HepG2 (cell line): ENCODE measurements at regions not wholly inside any gene's neighbourhood (a gene's known extent, or its start where the extent isn't known, plus 50 kb on each side); places are given as distances from the start of the nearest gene placed in this dataset.
A peak's percentile ranks its signal among the peaks of the same experiment; 100 is the strongest.

Experiments
- ATAC-seq: fragments of 200-7000 bp; cut with Tn5 transposase; 3 replicates; pipeline ENCODE4 v1.9.1; 2020; ENCODE audit warnings: mild to moderate bottlenecking, moderate library complexity
- BruUV-seq: library from RNA; stranded (reverse); fragments of 400-500 nt; replicated peaks from 2 replicates; lab custom pipeline; 2021; lab: Mats Ljungman, UMichigan
- CTCF ChIA-PET: fragments of 300-600 bp; formaldehyde crosslinking; extraction: SDS; loops from one replicate; lab custom pipeline; 2021; ENCODE audit warnings: low total read pairs, inconsistent platforms, low intra/inter-chr PET ratio; lab: Yijun Ruan, JAX
- POLR2A ChIA-PET: fragments of 350-600 bp; sonication (Branson Sonifier 250); formaldehyde crosslinking; loops from one replicate; lab custom pipeline; 2020; ENCODE audit warnings: antibody characterized with exemption, inconsistent platforms; lab: Yijun Ruan, JAX
- DNase-seq: peaks from one replicate; pipeline ENCODE4 v3.0.0-alpha.2; 2015; ENCODE audit warnings: low spot score
- FAIRE-seq: peaks from 3 replicates; lab custom pipeline; 2011; peaks lifted over from hg19 to GRCh38; lab: Jason Lieb, UNC
- H2AFZ ChIP-seq: one replicate; pipeline ENCODE4 v1.6.1; 2011; ENCODE audit warnings: low read length, inconsistent platforms
- H3K27ac ChIP-seq: fragments of 300-600 bp; 3 replicates; pipeline ENCODE4 v1.8.0; 2011; ENCODE audit warnings: mixed run types, mild to moderate bottlenecking, mixed read lengths, low read length, inconsistent platforms; ENCODE audit not compliant: insufficient read depth; ENCODE audit errors: extremely low read length
- H3K27me3 ChIP-seq, 2 experiments: fragments of 200-600 bp in 1 of 2; 2 replicates in 1 of 2; 3 replicates in 1 of 2; pipeline versions ENCODE4 v1.6.0 to v1.8.0; 2011; ENCODE audit warnings: low read length in 2 of 2, mild to moderate bottlenecking in 2 of 2, moderate library complexity in 2 of 2, inconsistent platforms in 1 of 2; ENCODE audit not compliant: insufficient read depth in 2 of 2, control insufficient read depth in 1 of 2
- H3K36me3 ChIP-seq, 2 experiments: fragments of 200-600 bp in 1 of 2; replicated peaks in 1 of 2; 2 replicates in 1 of 2; 3 replicates in 1 of 2; pipeline versions ENCODE4 v1.5.1 to v1.8.0; 2011; ENCODE audit warnings: low read length in 2 of 2, inconsistent platforms in 1 of 2; ENCODE audit not compliant: insufficient read depth in 2 of 2, control insufficient read depth in 1 of 2
- H3K4me1 ChIP-seq: 2 replicates; pipeline ENCODE4 v1.5.1; 2012; ENCODE audit warnings: low read length, inconsistent platforms; ENCODE audit not compliant: insufficient read depth
- H3K4me2 ChIP-seq: 2 replicates; pipeline ENCODE4 v1.6.0; 2011; ENCODE audit warnings: low read depth, low read length, inconsistent platforms
- H3K4me3 ChIP-seq, 3 experiments: fragments of 200-600 bp in 1 of 3; sonication (generic), shearing (Covaris generic) in 1 of 3; replicated peaks in 1 of 3; 2 replicates each; pipeline ENCODE4 v1.5.1; 2011 to 2016; ENCODE audit warnings: low read length in 3 of 3, inconsistent platforms in 2 of 3, low read depth in 2 of 3, mild to moderate bottlenecking in 2 of 3, control low read depth in 1 of 3, mixed read lengths in 1 of 3; ENCODE audit not compliant: insufficient read depth in 1 of 3
- H3K79me2 ChIP-seq: one replicate; pipeline ENCODE4 v1.6.1; 2011; ENCODE audit warnings: low read length, inconsistent platforms; ENCODE audit not compliant: insufficient read depth
- H3K9ac ChIP-seq: 2 replicates; pipeline ENCODE4 v1.6.0; 2011; ENCODE audit warnings: mild to moderate bottlenecking, low read depth, low read length, inconsistent platforms; ENCODE audit not compliant: insufficient read depth
- H3K9me3 ChIP-seq: 2 replicates; pipeline ENCODE4 v1.5.1; 2012; ENCODE audit warnings: mild to moderate bottlenecking, low read length
- H4K20me1 ChIP-seq: 2 replicates; pipeline ENCODE4 v1.6.0; 2011; ENCODE audit warnings: inconsistent platforms, mild to moderate bottlenecking, low read length, moderate library complexity; ENCODE audit not compliant: insufficient read depth
- CEBPB ChIP-seq: IDR thresholded peaks from 2 replicates; pipeline ENCODE4 v1.6.1; 2011; ENCODE audit warnings: low read depth, low read length, improper control_type of control experiment, borderline replicate concordance
- DMAP1 ChIP-seq: IDR thresholded peaks from 2 replicates; pipeline ENCODE4 v1.6.1; 2016
- ETV5 ChIP-seq: IDR thresholded peaks from 2 replicates; pipeline ENCODE4 v1.6.1; 2018; ENCODE audit warnings: missing biosample characterization, missing genetic modification reagents, inconsistent platforms, borderline replicate concordance
- ISL2 ChIP-seq: sonication (generic); formaldehyde crosslinking; IDR thresholded peaks from 2 replicates; pipeline ENCODE4 v1.5.0; 2020; ENCODE audit warnings: missing genetic modification reagents
- JARID2 ChIP-seq: sonication (generic); formaldehyde crosslinking; IDR thresholded peaks from 2 replicates; pipeline ENCODE4 v1.8.1; 2023; ENCODE audit warnings: missing genetic modification reagents, inconsistent platforms; ENCODE audit not compliant: insufficient replicate concordance
- JUND ChIP-seq: sonication (generic); formaldehyde crosslinking; IDR thresholded peaks from 2 replicates; pipeline ENCODE4 v1.8.0; 2022; ENCODE audit warnings: mild to moderate bottlenecking, missing genetic modification reagents
- KAT8 ChIP-seq: IDR thresholded peaks from 2 replicates; pipeline ENCODE4 v1.6.1; 2016; ENCODE audit warnings: missing genetic modification reagents, missing compliant biosample characterization
- NCOR1 ChIP-seq: fragments of 200-600 bp; sonication (generic); IDR thresholded peaks from 2 replicates; pipeline ENCODE4 v1.7.0; 2017; ENCODE audit warnings: antibody characterized with exemption, low read length, borderline replicate concordance
- PTBP1 ChIP-seq: fragments of 200-400 bp; formaldehyde crosslinking; IDR thresholded peaks from 2 replicates; pipeline ENCODE4 v1.6.1; 2018; ENCODE audit warnings: low read length, low read depth; ENCODE audit not compliant: poor library complexity, severe bottlenecking
- YEATS4 ChIP-seq: sonication (generic); formaldehyde crosslinking; IDR thresholded peaks from 2 replicates; pipeline ENCODE4 v1.4.0; 2020; ENCODE audit warnings: missing genetic modification reagents, borderline replicate concordance
- ZBTB42 ChIP-seq: sonication (generic); formaldehyde crosslinking; IDR thresholded peaks from 2 replicates; pipeline ENCODE4 v1.5.0; 2020; ENCODE audit warnings: mild to moderate bottlenecking, missing genetic modification reagents
- ZFAT ChIP-seq: sonication (generic); formaldehyde crosslinking; conservative IDR thresholded peaks from 2 replicates; pipeline ENCODE4 v1.8.1; 2023; ENCODE audit warnings: missing genetic modification reagents, inconsistent platforms
- ZNF556 ChIP-seq: sonication (generic); formaldehyde crosslinking; IDR thresholded peaks from 2 replicates; pipeline ENCODE4 v1.4.0; 2020; ENCODE audit warnings: mild to moderate bottlenecking, missing genetic modification reagents, borderline replicate concordance
- WGBS: methylation state at CpG from one replicate; pipeline ENCODE4 v1.1.6; 2017; ENCODE audit warnings: low lambda C conversion rate; 5-methylcytosine and 5-hydroxymethylcytosine counted together
- in situ Hi-C: cut with HindIII; loops from 2 replicates; pipeline ENCODE4 v1.10.0; 2017; ENCODE audit warnings: low pct_unique_long_range_greater_than_20kb; ENCODE audit not compliant: extremely low pct_ligation_motif_present
- intact Hi-C: fragments of 100-400 bp; cut with micrococcal nuclease; formaldehyde crosslinking; loops from one replicate; pipeline ENCODE4 v1.10.0; 2022; ENCODE audit not compliant: unreplicated experiment
- TF ChIP-seq, protein P1 (sequence below): sonication (generic); formaldehyde crosslinking; IDR thresholded peaks from 2 replicates; pipeline ENCODE4 v1.8.1; 2022; ENCODE audit warnings: mild to moderate bottlenecking, missing genetic modification reagents
- TF ChIP-seq, protein P2 (sequence below): sonication (generic); formaldehyde crosslinking; IDR thresholded peaks from 2 replicates; pipeline ENCODE4 v1.8.0; 2022; ENCODE audit warnings: mild to moderate bottlenecking, missing genetic modification reagents, moderate library complexity
- TF ChIP-seq, protein P3 (sequence below): sonication (generic); formaldehyde crosslinking; IDR thresholded peaks from 2 replicates; pipeline ENCODE4 v1.8.0; 2022; ENCODE audit warnings: missing genetic modification reagents, low read depth, mild to moderate bottlenecking, borderline replicate concordance
- TF ChIP-seq, protein P4 (sequence below): sonication (generic); formaldehyde crosslinking; IDR thresholded peaks from 2 replicates; pipeline ENCODE4 v1.8.1; 2023; ENCODE audit warnings: mild to moderate bottlenecking, missing genetic modification reagents, borderline replicate concordance

DNA sequence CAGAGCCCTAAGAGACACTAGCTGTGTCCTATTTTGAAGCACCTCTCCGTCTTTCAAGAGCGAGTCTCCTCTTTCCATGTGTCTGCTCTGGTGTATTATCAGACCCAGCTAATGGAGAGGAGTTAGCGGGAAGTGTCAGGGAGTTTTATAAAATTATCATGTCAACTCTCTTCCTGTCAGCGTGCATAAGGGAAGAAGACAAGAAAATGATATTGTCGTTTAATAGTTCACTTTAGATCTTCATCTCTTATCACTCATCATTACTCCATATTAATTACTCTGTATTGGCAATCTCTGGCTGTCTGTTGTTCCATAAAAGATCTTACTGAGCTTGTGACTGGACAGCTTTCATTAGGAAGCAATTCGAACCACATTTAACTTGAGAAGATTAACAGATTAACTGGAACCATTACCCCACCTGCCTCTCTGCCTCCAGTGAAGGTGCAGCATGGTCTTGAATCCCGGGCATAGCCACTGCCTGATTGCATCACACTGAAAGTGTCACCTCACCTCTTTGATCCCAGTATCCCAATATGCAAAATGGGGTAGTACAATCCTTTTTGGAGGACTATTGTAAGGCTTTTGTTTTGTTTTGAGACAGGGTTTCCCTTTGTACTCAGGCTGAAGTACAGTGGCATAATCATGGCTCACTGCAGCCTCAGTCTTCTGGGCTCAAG lies 121.1 kb downstream of the TMEM114 start:
- TF ChIP-seq ISL2 (no peak), YEATS4 (CRISPR knock-in tag) (no peak), CEBPB (peak; percentile 70; the same call in 1 of the 2 replicates), PTBP1 (no peak), JUND (CRISPR knock-in tag) (no peak), KAT8 (CRISPR knock-in tag) (no peak), JARID2 (no peak), DMAP1 (CRISPR knock-in tag) (no peak), ZFAT (no peak)
- H3K79me2 ChIP-seq: no peaks in the 10 kb centered on the region
- in situ Hi-C loops (no loop called here), intact Hi-C loops (no loop called here)
- H4K20me1 ChIP-seq: no peaks in the 10 kb centered on the region
- H2AFZ ChIP-seq: no peak overlapping the region
- no peak for ATAC-seq
- no TSS peak for BruUV-seq
- DNase-seq: no peak
- no peaks in the 10 kb centered on the region for H3K36me3 ChIP-seq
- ChIA-PET CTCF (no interaction called here), POLR2A (no interaction called here)
- peaks cover 2 to 30% of the 10 kb centered on the region in 2 experiments; a peak in 3 of 5 replicates for H3K27me3 ChIP-seq
- no peak overlapping the region for H3K4me2 ChIP-seq
- H3K27ac ChIP-seq: no peak overlapping the region
- H3K4me1 ChIP-seq: no peaks in the 10 kb centered on the region
- WGBS: 6% methylated on average over 7 of the region's 7 CpGs
- no peak overlapping the region for H3K9ac ChIP-seq
- no peak overlapping the region for H3K4me3 ChIP-seq
- H3K9me3 ChIP-seq: no peaks in the 10 kb centered on the region
- no peak for FAIRE-seq

DNA sequence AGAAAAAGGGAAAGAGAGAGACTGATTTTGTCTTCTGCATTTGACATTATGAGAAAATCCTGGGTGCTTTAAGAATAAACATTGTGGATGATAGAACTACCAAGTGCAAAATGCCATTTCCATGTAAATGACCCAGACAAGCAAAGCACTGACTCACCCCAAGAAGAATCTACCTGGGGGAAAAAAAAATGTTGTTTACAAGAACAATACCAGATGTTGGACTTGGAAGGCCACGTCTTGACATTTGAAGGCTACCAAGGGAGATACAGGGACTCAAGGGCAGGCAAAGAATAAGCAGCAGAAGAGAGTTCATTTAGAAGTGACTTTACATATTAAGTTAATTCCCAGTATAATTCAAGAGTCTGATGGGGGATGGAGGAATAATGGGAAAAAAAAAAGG lies 125.3 kb downstream of the TMEM114 start:
- no peak overlapping the region for H3K4me3 ChIP-seq
- CTCF ChIA-PET: no interaction called here
- H3K27me3 ChIP-seq: peaks cover 5 to 39% of the 10 kb centered on the region in 2 experiments; a peak in 4 of 5 replicates
- H3K9me3 ChIP-seq: no peaks in the 10 kb centered on the region
- 4% methylated on average over 1 of the region's 1 CpG for WGBS
- POLR2A ChIA-PET: no interaction called here
- H3K27ac ChIP-seq: no peak overlapping the region
- H3K9ac ChIP-seq: no peak overlapping the region
- no peak for ATAC-seq
- H4K20me1 ChIP-seq: no peaks in the 10 kb centered on the region
- no peaks in the 10 kb centered on the region for H3K4me1 ChIP-seq
- FAIRE-seq: no peak
- in situ Hi-C loops: no loop called here
- no TSS peak for BruUV-seq
- intact Hi-C loops: no loop called here
- no peaks in the 10 kb centered on the region for H3K79me2 ChIP-seq
- DNase-seq: no peak
- H3K4me2 ChIP-seq: no peak overlapping the region
- no peaks in the 10 kb centered on the region for H3K36me3 ChIP-seq
- H2AFZ ChIP-seq: no peak overlapping the region
- TF ChIP-seq, protein P1, sequence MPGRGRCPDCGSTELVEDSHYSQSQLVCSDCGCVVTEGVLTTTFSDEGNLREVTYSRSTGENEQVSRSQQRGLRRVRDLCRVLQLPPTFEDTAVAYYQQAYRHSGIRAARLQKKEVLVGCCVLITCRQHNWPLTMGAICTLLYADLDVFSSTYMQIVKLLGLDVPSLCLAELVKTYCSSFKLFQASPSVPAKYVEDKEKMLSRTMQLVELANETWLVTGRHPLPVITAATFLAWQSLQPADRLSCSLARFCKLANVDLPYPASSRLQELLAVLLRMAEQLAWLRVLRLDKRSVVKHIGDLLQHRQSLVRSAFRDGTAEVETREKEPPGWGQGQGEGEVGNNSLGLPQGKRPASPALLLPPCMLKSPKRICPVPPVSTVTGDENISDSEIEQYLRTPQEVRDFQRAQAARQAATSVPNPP (CRISPR knock-in tag): no peak
- TF ChIP-seq NCOR1 (no peak), ZNF556 (CRISPR knock-in tag) (no peak), ETV5 (CRISPR knock-in tag) (no peak), ZBTB42 (CRISPR knock-in tag) (no peak)
- TF ChIP-seq, protein P2, sequence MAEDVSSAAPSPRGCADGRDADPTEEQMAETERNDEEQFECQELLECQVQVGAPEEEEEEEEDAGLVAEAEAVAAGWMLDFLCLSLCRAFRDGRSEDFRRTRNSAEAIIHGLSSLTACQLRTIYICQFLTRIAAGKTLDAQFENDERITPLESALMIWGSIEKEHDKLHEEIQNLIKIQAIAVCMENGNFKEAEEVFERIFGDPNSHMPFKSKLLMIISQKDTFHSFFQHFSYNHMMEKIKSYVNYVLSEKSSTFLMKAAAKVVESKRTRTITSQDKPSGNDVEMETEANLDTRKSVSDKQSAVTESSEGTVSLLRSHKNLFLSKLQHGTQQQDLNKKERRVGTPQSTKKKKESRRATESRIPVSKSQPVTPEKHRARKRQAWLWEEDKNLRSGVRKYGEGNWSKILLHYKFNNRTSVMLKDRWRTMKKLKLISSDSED (CRISPR knock-in tag): no peak
- TF ChIP-seq, protein P3, sequence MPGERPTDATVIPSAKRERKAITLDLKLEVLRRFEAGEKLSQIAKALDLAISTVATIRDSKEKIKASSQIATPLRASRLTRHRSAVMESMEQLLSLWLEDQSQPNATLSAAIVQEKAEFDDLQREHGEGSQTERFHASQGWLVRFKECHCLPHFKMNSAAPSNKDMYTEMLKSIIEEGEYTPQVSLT (CRISPR knock-in tag): no peak
- TF ChIP-seq, protein P4, sequence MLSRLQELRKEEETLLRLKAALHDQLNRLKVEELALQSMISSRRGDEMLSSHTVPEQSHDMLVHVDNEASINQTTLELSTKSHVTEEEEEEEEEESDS: no peak
